H1 (cell line): ENCODE measurements at regions not wholly inside any gene's neighbourhood (a gene's known extent, or its start where the extent isn't known, plus 50 kb on each side); places are given as distances from the start of the nearest gene placed in this dataset.

Source experiments
- CTCF ChIA-PET: fragments of 300-600 bp; sonication (Branson Sonifier 250); formaldehyde crosslinking; loops from one replicate; lab custom pipeline; 2021; ENCODE audit not compliant: partially characterized antibody; lab: Charles Lee
- POLR2A ChIA-PET: fragments of 300-600 bp; sonication (Branson Sonifier 250); formaldehyde crosslinking; loops from one replicate; lab custom pipeline; 2021; ENCODE audit warnings: inconsistent platforms; ENCODE audit not compliant: partially characterized antibody; lab: Charles Lee
- DNase-seq, 2 experiments: peaks; one replicate each; pipeline versions ENCODE4 v3.0.0 to v3.0.0-alpha.2; 2010 to 2022; ENCODE audit warnings: low spot score in 2 of 2, low read depth in 1 of 2, mixed read lengths in 1 of 2
- FAIRE-seq: peaks from 2 replicates; lab custom pipeline; 2011; peaks lifted over from hg19 to GRCh38; lab: Jason Lieb, UNC
- H2AFZ ChIP-seq: 2 replicates; pipeline ENCODE4 v1.8.1; 2012; ENCODE audit warnings: low read length, inconsistent platforms
- H2AK5ac ChIP-seq: 2 replicates; pipeline ENCODE4 v1.6.1; 2013; ENCODE audit warnings: low read depth, low read length
- H2BK120ac ChIP-seq: replicated peaks from 2 replicates; pipeline ENCODE3; 2013; ENCODE audit warnings: low read depth, low read length, inconsistent platforms
- H2BK12ac ChIP-seq: 2 replicates; pipeline ENCODE4 v1.6.1; 2013; ENCODE audit warnings: low read depth, low read length
- H2BK15ac ChIP-seq: 2 replicates; pipeline ENCODE4 v1.6.1; 2013; ENCODE audit warnings: low read length
- H2BK20ac ChIP-seq: 2 replicates; pipeline ENCODE4 v1.6.1; 2013; ENCODE audit warnings: low read length
- H2BK5ac ChIP-seq: 2 replicates; pipeline ENCODE4 v1.6.1; 2013; ENCODE audit warnings: low read depth, low read length
- H3K14ac ChIP-seq: 2 replicates; pipeline ENCODE4 v1.6.1; 2013; ENCODE audit warnings: inconsistent platforms; ENCODE audit not compliant: insufficient read length
- H3K18ac ChIP-seq: 2 replicates; pipeline ENCODE4 v1.6.1; 2013; ENCODE audit warnings: low read length; ENCODE audit errors: extremely low read depth
- H3K23ac ChIP-seq: 2 replicates; pipeline ENCODE4 v1.6.1; 2013; ENCODE audit warnings: inconsistent platforms; ENCODE audit not compliant: insufficient read length
- H3K23me2 ChIP-seq: 2 replicates; pipeline ENCODE4 v1.6.1; 2013; ENCODE audit warnings: low read depth, low read length
- H3K27ac ChIP-seq: 2 replicates; pipeline ENCODE4 v1.6.1; 2011; ENCODE audit warnings: low read depth, low read length, inconsistent platforms
- H3K27me3 ChIP-seq, 4 experiments: replicated peaks in 1 of 4; 1 replicate in 1 of 4; 2 replicates in 3 of 4; pipeline versions ENCODE4 v1.6.1 to v1.8.1; 2011 to 2013; ENCODE audit warnings: low read length in 3 of 4, mild to moderate bottlenecking in 3 of 4, inconsistent platforms in 2 of 4, mixed read lengths in 2 of 4, moderate library complexity in 1 of 4; ENCODE audit not compliant: control insufficient read depth in 3 of 4, insufficient read depth in 3 of 4; ENCODE audit errors: extremely low read depth in 1 of 4
- H3K36me3 ChIP-seq, 4 experiments: 2 replicates each; pipeline versions ENCODE4 v1.6.1 to v1.8.1; 2011 to 2013; ENCODE audit warnings: mild to moderate bottlenecking in 4 of 4, low read length in 3 of 4, moderate library complexity in 2 of 4, control low read depth in 1 of 4, inconsistent platforms in 1 of 4; ENCODE audit not compliant: insufficient read depth in 4 of 4, control insufficient read depth in 2 of 4
- H3K4ac ChIP-seq: replicated peaks from 2 replicates; pipeline ENCODE3; 2013; ENCODE audit warnings: low read length, low read depth, mixed read lengths, inconsistent platforms; ENCODE audit not compliant: insufficient read length
- H3K4me1 ChIP-seq, 4 experiments: replicated peaks in 1 of 4; 1 replicate in 1 of 4; 2 replicates in 3 of 4; pipeline versions ENCODE4 v1.6.1 to v1.8.1; 2011 to 2013; ENCODE audit warnings: low read length in 3 of 4, inconsistent platforms in 2 of 4, mixed read lengths in 1 of 4; ENCODE audit not compliant: insufficient read depth in 4 of 4, control insufficient read depth in 3 of 4
- H3K4me2 ChIP-seq, 2 experiments: 2 replicates each; pipeline versions ENCODE4 v1.6.1 to v1.8.1; 2011 to 2013; ENCODE audit warnings: low read depth in 2 of 2, low read length in 2 of 2, control low read depth in 1 of 2, inconsistent platforms in 1 of 2, mild to moderate bottlenecking in 1 of 2; ENCODE audit not compliant: insufficient read depth in 1 of 2
- H3K4me3 ChIP-seq, 4 experiments: fragments of 200-600, 300-600 bp in 1 of 4; sonication (generic), shearing (Covaris generic), sonication (Bioruptor Twin) in 1 of 4; 2 replicates each; pipeline versions ENCODE4 v1.5.1 to v1.8.1; 2011 to 2016; ENCODE audit warnings: low read length in 4 of 4, low read depth in 3 of 4, control low read depth in 2 of 4, inconsistent platforms in 2 of 4, mild to moderate bottlenecking in 2 of 4, mixed read lengths in 1 of 4, moderate library complexity in 1 of 4; ENCODE audit not compliant: insufficient read depth in 2 of 4; ENCODE audit errors: extremely low read depth in 1 of 4
- H3K56ac ChIP-seq: replicated peaks from 2 replicates; pipeline ENCODE3; 2013; ENCODE audit warnings: low read depth, mild to moderate bottlenecking, mixed read lengths, low read length, inconsistent platforms; ENCODE audit not compliant: insufficient read length
- H3K79me1 ChIP-seq: 2 replicates; pipeline ENCODE4 v1.6.1; 2013; ENCODE audit warnings: low read depth, low read length, control low read depth
- H3K79me2 ChIP-seq, 2 experiments: 2 replicates each; pipeline versions ENCODE4 v1.6.1 to v1.8.1; 2012 to 2013; ENCODE audit warnings: low read length in 2 of 2, mild to moderate bottlenecking in 2 of 2, inconsistent platforms in 1 of 2; ENCODE audit not compliant: insufficient read depth in 2 of 2, control insufficient read depth in 1 of 2
- H3K9ac ChIP-seq, 4 experiments: replicated peaks in 1 of 4; 1 replicate in 1 of 4; 2 replicates in 3 of 4; pipeline versions ENCODE4 v1.6.1 to v1.8.1; 2011 to 2013; ENCODE audit warnings: low read depth in 3 of 4, low read length in 3 of 4, control low read depth in 2 of 4, mild to moderate bottlenecking in 2 of 4, moderate library complexity in 2 of 4, inconsistent platforms in 1 of 4; ENCODE audit errors: extremely low read depth in 1 of 4
- H3K9me3 ChIP-seq, 2 experiments: 2 replicates each; pipeline versions ENCODE4 v1.6.1 to v1.8.1; 2012 to 2013; ENCODE audit warnings: mild to moderate bottlenecking in 2 of 2, moderate library complexity in 2 of 2, control low read depth in 1 of 2, inconsistent platforms in 1 of 2, low read depth in 1 of 2, low read length in 1 of 2, mixed read lengths in 1 of 2; ENCODE audit not compliant: insufficient read depth in 2 of 2
- H4K20me1 ChIP-seq, 2 experiments: replicated peaks in 1 of 2; 2 replicates each; pipeline versions ENCODE3 to v1.8.1; 2011 to 2013; ENCODE audit warnings: inconsistent platforms in 2 of 2, low read length in 2 of 2, mild to moderate bottlenecking in 1 of 2; ENCODE audit not compliant: insufficient read depth in 2 of 2, control insufficient read depth in 1 of 2
- H4K5ac ChIP-seq: 2 replicates; pipeline ENCODE4 v1.6.1; 2013; ENCODE audit warnings: low read length, low read depth, mixed read lengths, inconsistent platforms; ENCODE audit not compliant: insufficient read length
- H4K8ac ChIP-seq: 2 replicates; pipeline ENCODE4 v1.8.0; 2013; ENCODE audit warnings: mild to moderate bottlenecking, moderate library complexity, low read length, inconsistent platforms; ENCODE audit not compliant: insufficient read depth; ENCODE audit errors: extremely low read depth
- H4K91ac ChIP-seq: replicated peaks from 2 replicates; pipeline ENCODE3; 2013; ENCODE audit warnings: low read length, mixed read lengths, inconsistent platforms; ENCODE audit not compliant: insufficient read length
- ASH2L ChIP-seq: fragments of 200-600, 300-600 bp; sonication (generic); IDR thresholded peaks from one replicate; pipeline ENCODE4 v1.7.1; 2017; ENCODE audit warnings: low read length
- CREB1 ChIP-seq: IDR thresholded peaks from 2 replicates; pipeline ENCODE4 v1.6.1; 2012; ENCODE audit warnings: inconsistent platforms
- KDM1A ChIP-seq: fragments of 200-600, 300-600 bp; sonication (generic); IDR thresholded peaks from 2 replicates; pipeline ENCODE4 v1.7.1; 2016; ENCODE audit warnings: mild to moderate bottlenecking, low read length, borderline replicate concordance
- MAX ChIP-seq: IDR thresholded peaks from 2 replicates; pipeline ENCODE4 v1.6.1; 2012; ENCODE audit warnings: inconsistent platforms
- POLR2A ChIP-seq, 2 experiments: IDR thresholded peaks; 1 replicate in 1 of 2; 2 replicates in 1 of 2; pipeline ENCODE4 v1.6.1; 2011; ENCODE audit warnings: low read depth in 2 of 2, low read length in 2 of 2, mild to moderate bottlenecking in 2 of 2; ENCODE audit errors: control extremely low read depth in 1 of 2
- SIRT6 ChIP-seq: IDR thresholded peaks from one replicate; pipeline ENCODE4 v1.7.1; 2012; ENCODE audit warnings: low read length, inconsistent platforms
- TAF1 ChIP-seq: IDR thresholded peaks from 2 replicates; pipeline ENCODE4 v1.6.1; 2011; ENCODE audit warnings: mild to moderate bottlenecking, low read depth, low read length
- TBP ChIP-seq: IDR thresholded peaks from 2 replicates; pipeline ENCODE4 v1.6.1; 2011; ENCODE audit warnings: low read depth, low read length, improper control_type of control experiment
- TEAD4 ChIP-seq: IDR thresholded peaks from 2 replicates; pipeline ENCODE4 v1.6.1; 2012; ENCODE audit warnings: low read depth, low read length, inconsistent platforms, mixed read lengths
- YY1 ChIP-seq: IDR thresholded peaks from 2 replicates; pipeline ENCODE4 v1.6.1; 2011; ENCODE audit warnings: low read depth, mild to moderate bottlenecking, low read length
- ZNF274 ChIP-seq: IDR thresholded peaks from 2 replicates; pipeline ENCODE4 v1.7.0; 2012; ENCODE audit warnings: low read length, borderline replicate concordance; ENCODE audit errors: extremely low read depth
- WGBS, 2 experiments: shearing (Covaris generic) in 1 of 2; methylation state at CpG; one replicate each; pipeline versions ENCODE4 v1.1.6 to v1.1.7; 2013 to 2015; ENCODE audit warnings: low lambda C conversion rate in 2 of 2, mixed read lengths in 2 of 2, inconsistent platforms in 1 of 2, low coverage in 1 of 2, missing lambda C conversion rate in 1 of 2; ENCODE audit not compliant: insufficient replicate concordance in 2 of 2, insufficient coverage in 1 of 2, insufficient read length in 1 of 2; ENCODE audit errors: extremely low coverage in 1 of 2, missing lambda C conversion rate in 1 of 2; 5-methylcytosine and 5-hydroxymethylcytosine counted together

GRCh38 chr4:84022564-84022963 is 476.5 kb downstream of the NKX6-1 start:
- Histone ChIP-seq H2BK15ac (no peak overlapping the region), H3K9ac (no peak overlapping the region), H4K20me1 (no peaks in the 10 kb centered on the region), H3K4me3 (no peak overlapping the region), H4K5ac (no peak overlapping the region), H3K4ac (no peak overlapping the region), H3K79me2 (no peaks in the 10 kb centered on the region), H4K8ac (no peak overlapping the region), H3K14ac (no peak overlapping the region), H3K9me3 (no peaks in the 10 kb centered on the region), H3K56ac (no peak overlapping the region), H2BK12ac (no peak overlapping the region), H2AK5ac (no peak overlapping the region), H3K4me2 (no peak overlapping the region), H3K79me1 (no peaks in the 10 kb centered on the region), H2BK120ac (no peak overlapping the region), H3K18ac (no peak overlapping the region), H3K27me3 (no peaks in the 10 kb centered on the region), H3K4me1 (no peaks in the 10 kb centered on the region), H3K27ac (no peak overlapping the region), H3K23ac (no peak overlapping the region), H4K91ac (no peak overlapping the region), H2AFZ (no peak overlapping the region), H3K23me2 (no peaks in the 10 kb centered on the region), H3K36me3 (no peaks in the 10 kb centered on the region), H2BK5ac (no peak overlapping the region), H2BK20ac (no peak overlapping the region)
- FAIRE-seq: no peak
- TF ChIP-seq ASH2L (no peak), YY1 (no peak), TEAD4 (no peak), TAF1 (no peak), MAX (no peak), POLR2A (IDR thresholded peaks at IDR 0.05; ENCODE audit: control extremely low read depth in 1 of 2, low read depth in 2 of 2, low read length in 2 of 2) (no peak), ZNF274 (no peak), CREB1 (no peak), KDM1A (no peak), SIRT6 (no peak), TBP (no peak)
- ChIA-PET CTCF (no interaction called here), POLR2A (no interaction called here)
- DNase-seq: no peak
- 94% methylated on average over 5 of the region's 5 CpGs; no CpG with 5 or more reads in 1 of the 2 experiments for WGBS, 2 experiments
